ENCODE measurements at regions not wholly inside any gene's neighbourhood (a gene's known extent, or its start where the extent isn't known, plus 50 kb on each side); places are given as distances from the start of the nearest gene placed in this dataset.

- Histone ChIP-seq H3K9me3 (ENCODE audit: low read length) (no peaks in the 10 kb centered on the region), H3K4me1 (ENCODE audit: insufficient read depth, low read length) (peaks cover 23% of the 10 kb centered on the region), H3K27me3 (ENCODE audit: control insufficient read depth in 1 of 2, insufficient read depth in 2 of 2, low read length in 2 of 2) (no peaks in the 10 kb centered on the region), H3K4me3 (replicated peaks in 1 of 3; ENCODE audit: insufficient read depth in 1 of 3, low read depth in 2 of 3, low read length in 3 of 3) (no peak overlapping the region), H3K27ac (ENCODE audit: extremely low read length, insufficient read depth, low read length) (no peak overlapping the region), H3K9ac (ENCODE audit: insufficient read depth, low read depth, low read length) (no peak overlapping the region), H2AFZ (ENCODE audit: low read length) (no peak overlapping the region), H3K36me3 (replicated peaks in 1 of 2; ENCODE audit: control insufficient read depth in 1 of 2, insufficient read depth in 2 of 2, low read length in 2 of 2) (no peaks in the 10 kb centered on the region), H3K4me2 (ENCODE audit: low read depth, low read length) (no peak overlapping the region), H4K20me1 (ENCODE audit: insufficient read depth, low read length) (no peaks in the 10 kb centered on the region), H3K79me2 (ENCODE audit: insufficient read depth, low read length) (no peaks in the 10 kb centered on the region)
- ATAC-seq (no peak), DNase-seq (ENCODE audit: low spot score) (no peak), FAIRE-seq (no peak)
- in situ Hi-C loops (cut with HindIII; ENCODE audit: extremely low pct_ligation_motif_present, low pct_unique_long_range_greater_than_20kb) (no loop called here), intact Hi-C loops (cut with micrococcal nuclease; ENCODE audit: unreplicated experiment) (loop anchor here (10.0 kb wide), 1 partner anchor 1006 kb away; the partner anchor contains the start of genes PDZD11 and RAB41)
- no CpG with 5 or more reads among the region's 3 CpGs for WGBS (ENCODE audit: low lambda C conversion rate)
- ChIA-PET POLR2A (no interaction called here), CTCF (ENCODE audit: low intra/inter-chr PET ratio, low total read pairs) (no interaction called here)
- BruUV-seq (replicated peaks): no TSS peak
- TF ChIP-seq NR3C1 (CRISPR knock-in tag; IDR thresholded peaks at IDR 0.05): no peak
- TF ChIP-seq ARID4A (CRISPR knock-in tag; IDR thresholded peaks at IDR 0.05; ENCODE audit: borderline replicate concordance): no peak
- TF ChIP-seq ZNF496 (CRISPR knock-in tag; IDR thresholded peaks at IDR 0.05; ENCODE audit: insufficient replicate concordance): no peak
- no peak for TF ChIP-seq ZHX1 (CRISPR knock-in tag; IDR thresholded peaks at IDR 0.05; ENCODE audit: low read depth)
- no peak for TF ChIP-seq SKIL (CRISPR knock-in tag; IDR thresholded peaks at IDR 0.05; ENCODE audit: borderline replicate concordance)
- TF ChIP-seq ZBED4 (CRISPR knock-in tag; IDR thresholded peaks at IDR 0.05; ENCODE audit: borderline replicate concordance): no peak
- no peak for TF ChIP-seq MEF2D (CRISPR knock-in tag; IDR thresholded peaks at IDR 0.05)
- TF ChIP-seq HOMEZ (CRISPR knock-in tag; IDR thresholded peaks at IDR 0.05; ENCODE audit: low read depth): no peak
- TF ChIP-seq ZNF235 (CRISPR knock-in tag; IDR thresholded peaks at IDR 0.05; ENCODE audit: borderline replicate concordance): no peak
Measured at GRCh38 chrX:69279234-69279633, 114.0 kb upstream of the PJA1 start.

All from HepG2 (cell line).